Hippocampal formation (tissue), 2 donors: ENCODE measurements at regions not wholly inside any gene's neighbourhood (a gene's known extent, or its start where the extent isn't known, plus 50 kb on each side); places are given as distances from the start of the nearest gene placed in this dataset.
"Not testable (repeated sequence)": the region's sequence is repeated elsewhere in the genome, so short reads cannot be mapped to it uniquely, and the experiment has no call there.

Experiments used
- DNase-seq, 2 donors: peaks; one replicate each; lab custom pipeline; 2025; lab: John Stamatoyannopoulos, UW

DNA sequence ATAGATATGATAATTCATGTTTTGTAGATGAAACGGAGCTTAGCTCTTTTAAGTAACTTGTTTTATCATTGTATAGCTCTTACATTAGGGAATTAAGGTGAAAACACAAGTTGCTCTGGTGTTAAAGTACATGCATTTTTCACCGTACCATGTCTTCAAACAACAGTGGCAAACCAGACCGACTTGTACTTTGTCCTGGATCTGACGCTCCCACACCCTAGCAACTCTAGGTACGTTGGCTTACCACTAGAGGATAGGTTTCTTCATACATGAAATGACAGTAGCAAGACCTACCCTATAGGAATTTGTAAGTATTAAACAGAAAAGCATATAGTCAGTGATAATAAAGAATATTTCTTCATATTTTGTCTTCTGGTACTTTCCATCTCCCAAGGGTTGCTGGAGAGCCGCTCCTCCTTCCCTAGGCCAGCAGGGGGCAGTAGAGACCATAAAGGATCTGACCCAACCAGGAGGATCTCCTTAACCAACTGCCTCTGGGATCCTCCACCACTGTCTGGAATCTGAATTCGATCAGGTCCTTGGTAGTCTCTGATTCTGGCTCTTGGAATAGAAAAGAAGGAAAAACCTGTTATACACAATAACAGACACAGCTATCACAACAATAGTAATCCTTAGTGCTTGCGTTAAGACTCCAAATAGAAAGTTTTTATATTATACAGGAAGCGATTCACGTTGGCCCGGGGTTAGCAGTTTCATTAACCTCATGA is 136.7 kb downstream of the CAVIN4 start:
- peak; percentile 72 to 75 for DNase-seq

DNA sequence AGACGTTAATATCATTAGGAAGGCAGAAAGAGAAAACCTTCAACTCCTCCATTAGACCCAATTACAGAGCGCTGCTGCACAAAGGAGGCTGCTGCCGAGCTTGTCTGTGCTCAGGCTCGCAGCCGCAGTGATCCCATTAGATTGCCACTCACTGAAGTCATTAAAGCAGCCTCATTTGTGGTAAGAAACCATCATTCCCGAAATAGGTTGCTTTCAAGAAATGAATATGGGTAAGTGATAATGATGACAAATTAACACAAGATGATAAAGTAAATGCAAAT is 137.2 kb downstream of the CAVIN4 start:
- peak in 1 of 2 donors; percentile 16 for DNase-seq

GRCh38 chr9:100718717-100719116 is 140.8 kb downstream of the CAVIN4 start:
- no peak for DNase-seq

- no peak for DNase-seq
These were observed 143.0 kb downstream of the CAVIN4 start for GRCh38 chr9:100720922-100721321.

- no peak for DNase-seq
These were observed 147.0 kb downstream of the CAVIN4 start for GRCh38 chr9:100724886-100725285.

- DNase-seq = no peak
These were observed 147.5 kb downstream of the CAVIN4 start for GRCh38 chr9:100725371-100725770.

DNA sequence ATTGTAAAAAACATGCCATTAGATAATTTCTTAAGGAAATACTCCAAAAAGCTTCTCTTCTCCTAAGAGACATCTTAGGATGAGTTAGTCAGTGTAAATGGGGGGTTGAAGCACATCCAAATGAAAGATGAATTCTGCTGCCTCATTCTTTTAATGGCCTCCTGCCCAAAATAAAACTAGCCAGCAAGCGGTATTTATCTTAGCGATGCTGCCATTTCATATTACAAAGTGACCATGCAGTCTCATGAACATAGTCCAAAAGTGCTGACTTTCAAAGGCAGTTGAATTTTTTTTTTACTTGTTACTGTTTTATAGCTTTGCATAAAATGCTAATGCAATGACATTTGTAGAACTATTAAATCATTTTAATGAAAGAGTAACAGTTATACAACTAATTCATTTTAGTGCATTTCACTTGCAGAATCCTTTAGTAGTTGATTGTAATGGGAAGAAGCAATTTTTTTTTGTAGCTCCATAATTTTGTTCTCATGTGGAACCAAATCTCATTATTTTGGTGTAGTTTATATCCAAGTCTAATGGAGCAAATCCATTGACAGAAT is 151.5 kb downstream of the CAVIN4 start:
- DNase-seq = no peak

DNA sequence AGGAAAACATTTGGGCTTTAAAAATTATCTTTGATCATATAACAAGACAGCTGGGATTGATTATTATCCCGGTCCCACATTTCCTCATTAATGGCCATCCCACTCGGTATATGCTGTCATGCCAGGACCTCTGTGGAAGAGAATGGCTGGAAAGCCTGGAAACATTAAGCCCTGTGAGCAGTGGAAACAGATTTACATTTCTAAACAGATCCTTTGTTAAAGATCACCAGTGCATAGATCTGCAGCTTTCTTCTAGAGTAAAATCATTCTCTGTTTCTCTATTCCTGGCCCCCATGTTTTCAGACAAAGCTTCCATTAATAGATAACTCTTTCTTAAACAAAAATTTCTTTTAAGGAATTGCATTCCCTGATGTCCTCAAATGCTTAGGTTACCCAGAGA is 152.2 kb downstream of the CAVIN4 start:
- no peak for DNase-seq

GRCh38 chr9:100731038-100731556 is 153.2 kb downstream of the CAVIN4 start:
- no peak for DNase-seq

DNA sequence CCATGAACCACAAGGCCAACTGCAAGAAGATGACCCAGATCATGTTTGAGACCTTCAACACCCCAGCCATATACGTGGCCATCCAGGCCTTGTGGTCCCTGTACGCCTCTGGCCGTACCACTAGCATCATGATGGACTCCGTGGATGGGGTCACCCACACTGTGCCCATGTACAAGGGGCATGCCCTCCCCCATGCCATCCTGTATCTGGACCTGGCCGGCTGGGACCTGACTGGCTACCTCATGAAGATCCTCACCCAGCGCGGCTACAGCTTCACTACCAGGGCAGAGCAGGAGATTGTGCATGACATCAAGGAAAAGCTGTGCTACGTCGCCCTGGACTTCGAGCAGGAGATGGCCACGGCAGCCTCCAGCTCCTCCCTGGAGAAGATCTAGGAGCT is 153.7 kb downstream of the CAVIN4 start:
- no peak for DNase-seq

DNA sequence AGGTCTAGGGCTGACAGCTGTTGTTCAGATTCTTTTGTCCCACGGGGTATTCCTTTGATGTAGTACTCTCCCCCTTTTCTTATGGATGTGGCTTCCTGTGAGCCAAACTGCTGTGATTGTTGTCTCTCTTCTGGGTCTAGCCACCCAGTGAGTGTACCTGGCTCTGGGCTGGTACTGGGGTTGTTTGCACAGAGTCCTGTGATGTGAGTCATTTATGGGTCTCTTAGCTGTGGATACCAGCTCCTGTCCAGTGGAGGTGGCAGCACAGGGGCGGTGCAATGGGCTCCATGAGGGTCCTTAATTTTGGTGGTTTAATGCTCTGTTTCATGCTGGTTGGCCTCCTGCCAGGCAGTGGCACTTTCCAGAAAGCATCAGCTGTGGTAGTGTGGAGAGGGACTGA is 161.3 kb downstream of the CAVIN4 start:
- DNase-seq = no peak

- DNase-seq = no peak
These were observed 161.8 kb downstream of the CAVIN4 start for GRCh38 chr9:100739666-100740065.

DNA sequence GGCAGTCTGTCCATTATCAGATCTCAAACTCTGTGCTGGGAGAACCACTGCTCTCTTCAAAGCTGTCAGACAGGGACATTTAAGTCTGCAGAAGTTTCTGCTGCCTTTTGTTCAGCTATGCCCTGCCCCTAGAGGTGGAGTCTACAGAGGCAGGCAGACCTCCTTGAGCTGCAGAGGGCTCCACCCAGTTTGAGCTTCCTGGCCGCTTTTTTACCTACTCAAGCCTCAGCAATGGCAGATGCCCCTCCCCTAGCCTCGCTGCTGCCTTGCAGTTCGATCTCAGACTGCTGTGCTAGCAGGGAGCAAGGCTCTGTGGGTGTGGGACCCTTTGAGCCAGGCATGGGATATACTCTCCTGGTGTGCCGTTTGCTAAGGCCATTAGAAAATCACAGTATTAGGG is 171.1 kb downstream of the CAVIN4 start:
- DNase-seq = not testable (repeated sequence)

DNA sequence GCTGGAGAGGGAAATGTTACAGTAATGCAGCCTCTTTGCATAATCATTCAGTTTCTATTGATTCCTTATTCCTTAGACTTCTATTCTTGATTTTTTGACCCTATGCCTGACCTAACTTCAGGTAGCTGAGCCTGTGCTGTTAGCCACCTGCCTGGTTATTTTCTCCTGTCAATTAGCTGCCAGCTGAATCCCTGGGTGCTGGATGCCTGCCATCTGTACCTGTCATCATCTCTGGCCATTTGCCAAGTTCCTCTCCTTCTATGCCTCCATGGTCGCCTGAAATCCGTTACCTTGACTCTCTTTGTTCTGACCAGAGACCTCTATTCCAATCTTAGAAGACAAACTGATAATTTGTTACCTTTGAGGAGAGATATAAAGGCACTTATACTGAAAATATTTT is 178.3 kb downstream of the CAVIN4 start:
- no peak for DNase-seq

GRCh38 chr9:100759215-100759614 is 181.3 kb downstream of the CAVIN4 start:
- no peak for DNase-seq

DNA sequence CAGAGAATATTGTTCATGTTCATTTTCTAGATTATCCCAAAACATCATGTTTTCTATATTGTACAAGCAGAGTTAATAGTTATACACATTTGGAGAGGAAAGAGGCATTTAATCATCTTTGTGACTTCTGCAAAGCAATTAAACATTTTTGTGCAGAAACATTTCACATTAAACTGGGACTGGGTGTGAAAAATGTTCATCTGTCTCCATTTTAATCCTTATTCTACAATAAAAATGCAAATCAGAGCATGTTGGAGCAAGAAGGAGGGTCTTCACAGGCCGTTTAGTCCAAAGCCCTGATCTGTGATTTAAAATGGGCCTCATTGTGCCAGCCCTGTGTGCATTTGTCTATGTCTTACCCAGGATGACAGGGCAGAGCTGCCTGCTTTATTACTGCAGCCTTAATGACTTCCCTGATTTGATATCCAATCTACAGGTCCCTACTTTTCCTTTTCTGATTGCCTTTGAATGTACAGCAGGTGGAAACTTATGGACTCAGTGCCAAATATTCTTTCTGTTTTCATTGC is 183.5 kb downstream of the CAVIN4 start:
- DNase-seq = no peak

DNA sequence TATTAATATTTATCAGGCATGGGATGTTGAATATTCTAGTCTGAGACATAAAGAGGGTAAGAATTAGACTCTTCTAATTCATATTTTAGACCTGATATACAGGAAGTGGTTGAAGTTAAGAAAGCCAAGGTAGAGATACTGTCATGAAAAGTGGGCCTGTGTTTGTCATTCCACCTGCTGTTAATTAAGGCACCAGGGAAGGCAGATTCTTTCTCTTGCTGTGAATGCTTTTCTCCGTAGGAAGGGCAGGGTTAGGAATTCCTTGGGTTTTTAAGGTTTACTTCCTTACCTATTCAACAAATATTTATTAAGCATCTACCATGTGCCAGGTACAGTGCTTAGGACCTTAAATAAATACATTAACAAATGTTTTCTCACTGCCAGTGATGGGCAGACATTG is 196.4 kb downstream of the CAVIN4 start:
- DNase-seq = no peak

DNA sequence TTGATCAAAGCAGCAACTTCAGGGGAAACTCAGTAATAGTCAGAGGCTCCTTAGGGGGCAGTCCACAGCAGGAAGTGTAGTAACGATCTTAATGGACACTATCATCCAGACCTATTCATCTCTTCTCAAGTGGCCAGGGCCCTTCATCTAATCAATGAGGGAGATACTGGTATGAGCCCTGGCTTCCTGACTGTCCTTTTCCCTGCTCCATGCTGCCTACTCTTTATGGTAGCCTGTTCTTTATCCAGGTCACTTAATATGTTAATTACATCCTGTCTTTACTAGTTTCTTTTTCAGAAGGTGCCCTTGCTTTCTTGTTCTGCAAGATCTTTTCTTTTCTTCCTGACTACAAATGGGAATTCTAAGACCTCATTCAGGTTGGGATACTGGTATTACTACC is 197.1 kb downstream of the CAVIN4 start:
- no peak for DNase-seq

- DNase-seq = no peak
These were observed 198.0 kb downstream of the CAVIN4 start for GRCh38 chr9:100775912-100776311.

- peak in 1 of 2 donors; percentile 1 for DNase-seq
These were observed 206.9 kb downstream of the CAVIN4 start for GRCh38 chr9:100784755-100785154.

DNA sequence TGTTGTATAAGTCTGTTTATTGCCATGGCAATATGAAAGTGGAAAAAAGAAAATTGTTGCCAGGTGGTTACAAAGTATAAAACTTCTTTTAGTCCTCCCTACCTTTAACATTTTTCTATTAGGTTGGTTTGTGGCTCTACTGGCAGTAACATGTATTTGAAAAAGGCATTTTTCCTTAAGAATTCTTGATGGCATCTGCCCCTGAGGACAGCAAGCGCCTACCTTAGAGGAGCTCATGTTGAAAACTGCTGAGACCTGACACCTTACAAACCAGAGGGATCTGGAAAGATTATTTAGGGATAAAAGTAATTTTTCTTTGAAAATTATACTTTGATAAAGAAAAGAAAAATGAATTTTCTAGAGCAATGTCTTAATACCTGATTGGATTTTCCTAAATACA is 208.1 kb downstream of the CAVIN4 start:
- DNase-seq = no peak

- DNase-seq = no peak
These were observed 216.9 kb downstream of the CAVIN4 start for GRCh38 chr9:100794738-100795269.

GRCh38 chr9:100803956-100804355 is 224.6 kb upstream of the PLPPR1 start:
- no peak for DNase-seq
